SH-SY5Y (cell line): ENCODE measurements at regions not wholly inside any gene's neighbourhood (a gene's known extent, or its start where the extent isn't known, plus 50 kb on each side); places are given as distances from the start of the nearest gene placed in this dataset.

ENCODE experiments used
- GATA2 ChIP-seq: IDR thresholded peaks from 2 replicates; pipeline ENCODE4 v1.6.1; 2011; ENCODE audit warnings: mild to moderate bottlenecking, low read depth, low read length
- GATA3 ChIP-seq: IDR thresholded peaks from 2 replicates; pipeline ENCODE4 v1.6.1; 2011; ENCODE audit warnings: low read depth, mild to moderate bottlenecking, low read length, moderate library complexity

DNA sequence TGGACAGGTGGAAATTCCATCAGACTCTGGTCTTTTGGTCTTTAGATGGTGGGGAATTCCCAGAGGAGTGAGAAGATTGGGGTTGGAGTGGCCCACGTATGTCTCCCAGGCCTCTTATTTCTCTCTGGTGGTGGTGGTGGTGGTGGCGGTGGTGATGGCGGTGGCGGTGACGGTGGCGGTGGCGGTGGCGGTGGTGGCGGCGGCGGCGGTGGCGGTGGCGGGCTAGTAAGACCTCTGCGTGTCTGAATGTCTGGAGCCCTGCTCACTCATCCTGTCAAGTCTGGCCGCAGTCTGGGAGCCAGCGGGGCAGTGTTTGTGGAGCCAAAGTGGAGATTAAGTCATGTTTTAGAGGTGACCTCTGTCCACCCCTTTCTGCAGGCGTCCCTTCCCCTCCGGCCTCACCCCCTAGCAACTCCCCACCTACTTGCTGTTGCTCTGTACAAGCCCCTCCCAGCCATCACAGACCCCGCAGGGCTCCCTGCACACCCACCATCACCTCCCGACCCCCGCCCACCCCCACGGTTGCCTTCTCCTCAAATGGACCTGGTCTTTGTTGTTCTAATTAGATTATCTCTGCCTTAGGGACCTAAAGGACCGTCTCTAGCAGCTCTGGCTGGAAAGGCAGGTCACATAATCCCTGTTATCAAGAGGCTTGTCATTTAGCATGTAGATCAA is 165.0 kb upstream of the TBX20 start:
- TF ChIP-seq GATA3, result no peak
- TF ChIP-seq GATA2, result no peak
